D721Med (cell line): ENCODE measurements at regions not wholly inside any gene's neighbourhood (a gene's known extent, or its start where the extent isn't known, plus 50 kb on each side); places are given as distances from the start of the nearest gene placed in this dataset.

ENCODE experiments used
- DNase-seq: peaks from one replicate; pipeline ENCODE4 v3.0.0; 2011; ENCODE audit warnings: low spot score; ENCODE audit not compliant: insufficient read length
- FAIRE-seq: peaks from 2 replicates; lab custom pipeline; 2011; peaks lifted over from hg19 to GRCh38; lab: Jason Lieb, UNC
- CTCF ChIP-seq: IDR thresholded peaks from 2 replicates; pipeline ENCODE4 v1.5.1; 2012; ENCODE audit warnings: mild to moderate bottlenecking, control low read depth; ENCODE audit not compliant: insufficient read depth; ENCODE audit errors: missing control alignments

GRCh38 chr10:123535386-123535785, 130.8 kb upstream of the GPR26 start:
- FAIRE-seq (no peak), DNase-seq (no peak)
- TF ChIP-seq CTCF: no peak

- DNase-seq (no peak), FAIRE-seq (no peak)
- no peak for TF ChIP-seq CTCF
Observed at GRCh38 chr10:123536176-123536845, 129.8 kb upstream of the GPR26 start.

GRCh38 chr10:123537188-123537961, 128.8 kb upstream of the GPR26 start:
- no peak for TF ChIP-seq CTCF
- no peak for DNase-seq
- FAIRE-seq: no peak

GRCh38 chr10:123538401-123539320, 127.5 kb upstream of the GPR26 start:
- DNase-seq: no peak
- FAIRE-seq: no peak
- no peak for TF ChIP-seq CTCF

GRCh38 chr10:123544986-123545385, 121.2 kb upstream of the GPR26 start:
- DNase-seq (no peak), FAIRE-seq (no peak)
- no peak for TF ChIP-seq CTCF

GRCh38 chr10:123548770-123549169, 117.4 kb upstream of the GPR26 start:
- FAIRE-seq (no peak), DNase-seq (no peak)

More at GRCh38 chr10:123548770-123549169, 117.4 kb upstream of the GPR26 start:
- TF ChIP-seq CTCF: no peak
